HCT116 (cell line): ENCODE measurements at regions not wholly inside any gene's neighbourhood (a gene's known extent, or its start where the extent isn't known, plus 50 kb on each side); places are given as distances from the start of the nearest gene placed in this dataset.

ENCODE experiments used
- CTCF ChIP-seq, 3 experiments: fragments of 200-600 bp in 1 of 3; sonication (generic) in 1 of 3; IDR thresholded peaks in 2 of 3; conservative IDR thresholded peaks in 1 of 3; 2 replicates each; pipeline ENCODE4 v1.5.1; 2012 to 2017; ENCODE audit warnings: low read depth in 2 of 3, low read length in 2 of 3, antibody characterized with exemption in 1 of 3, borderline replicate concordance in 1 of 3, control low read depth in 1 of 3, mild to moderate bottlenecking in 1 of 3, mixed read lengths in 1 of 3, mixed run types in 1 of 3, moderate library complexity in 1 of 3; ENCODE audit not compliant: insufficient read depth in 1 of 3
- EGR1 ChIP-seq: IDR thresholded peaks from 2 replicates; pipeline ENCODE4 v1.6.1; 2012; ENCODE audit warnings: low read depth
- SP1 ChIP-seq: IDR thresholded peaks from 2 replicates; pipeline ENCODE4 v1.6.1; 2012; ENCODE audit warnings: low read depth

GRCh38 chr5:168005093-168005492, 286.4 kb upstream of the WWC1 start:
- TF ChIP-seq EGR1 (no peak), CTCF (IDR thresholded peaks at IDR 0.05 in 2 of 3, conservative IDR thresholded peaks at IDR 0.05 in 1 of 3; ENCODE audit: borderline replicate concordance in 1 of 3, insufficient read depth in 1 of 3, low read depth in 2 of 3, low read length in 2 of 3) (no peak), SP1 (no peak)
